Central memory CD4-positive, alpha-beta T cell (primary cell): ENCODE measurements at regions not wholly inside any gene's neighbourhood (a gene's known extent, or its start where the extent isn't known, plus 50 kb on each side); places are given as distances from the start of the nearest gene placed in this dataset.

ENCODE experiments used
- DNase-seq: peaks from one replicate; pipeline ENCODE4 v3.0.0; 2022

GRCh38 chr12:108040947-108041346 lies 88.1 kb upstream of the WSCD2 start:
- no peak for DNase-seq

- DNase-seq, result no peak
Observed at GRCh38 chr12:108043286-108043685, 85.8 kb upstream of the WSCD2 start.

- DNase-seq, result no peak
Observed at GRCh38 chr12:108043750-108044533, 85.1 kb upstream of the WSCD2 start.

GRCh38 chr12:108046135-108046534 lies 83.0 kb upstream of the WSCD2 start:
- no peak for DNase-seq

GRCh38 chr12:108046650-108047049 lies 82.4 kb upstream of the WSCD2 start:
- no peak for DNase-seq

- DNase-seq, result no peak
Observed at GRCh38 chr12:108047071-108047550, 82.0 kb upstream of the WSCD2 start.

- no peak for DNase-seq
Observed at GRCh38 chr12:108048686-108049085, 80.4 kb upstream of the WSCD2 start.

GRCh38 chr12:108050696-108051095 lies 78.4 kb upstream of the WSCD2 start:
- no peak for DNase-seq

- peak; percentile 52 for DNase-seq
Observed at GRCh38 chr12:108052260-108052659, 76.8 kb upstream of the WSCD2 start.

GRCh38 chr12:108053512-108053911 lies 75.6 kb upstream of the WSCD2 start:
- DNase-seq, result no peak

GRCh38 chr12:108054496-108054895 lies 74.6 kb upstream of the WSCD2 start:
- DNase-seq, result no peak

GRCh38 chr12:108055141-108055540 lies 73.9 kb upstream of the WSCD2 start:
- no peak for DNase-seq

- DNase-seq, result no peak
Observed at GRCh38 chr12:108060067-108060466, 69.0 kb upstream of the WSCD2 start.

GRCh38 chr12:108060903-108061302 lies 68.2 kb upstream of the WSCD2 start:
- no peak for DNase-seq

- no peak for DNase-seq
Observed at GRCh38 chr12:108063192-108063591, 65.9 kb upstream of the WSCD2 start.

- DNase-seq, result no peak
Observed at GRCh38 chr12:108065069-108065468, 64.0 kb upstream of the WSCD2 start.

- no peak for DNase-seq
Observed at GRCh38 chr12:108066583-108067577, 62.2 kb upstream of the WSCD2 start.

GRCh38 chr12:108069651-108070165 lies 59.4 kb upstream of the WSCD2 start:
- DNase-seq, result no peak

GRCh38 chr12:108075561-108075960 lies 53.5 kb upstream of the WSCD2 start:
- no peak for DNase-seq

- no peak for DNase-seq
Observed at GRCh38 chr12:108076556-108076955, 52.5 kb upstream of the WSCD2 start.

- no peak for DNase-seq
Observed at GRCh38 chr12:108078428-108078827, 50.7 kb upstream of the WSCD2 start.
